Choroid plexus epithelial cell (primary cell): ENCODE measurements at regions not wholly inside any gene's neighbourhood (a gene's known extent, or its start where the extent isn't known, plus 50 kb on each side); places are given as distances from the start of the nearest gene placed in this dataset.

ENCODE experiments used
- DNase-seq: peaks from one replicate; pipeline ENCODE4 v3.0.0-alpha.2; 2010; ENCODE audit warnings: low read depth
- H3K4me3 ChIP-seq: 2 replicates; pipeline ENCODE4 v1.5.1; 2011; ENCODE audit warnings: low read depth, mild to moderate bottlenecking, control low read depth, low read length, moderate library complexity
- TF ChIP-seq, protein P1 (sequence below): conservative IDR thresholded peaks from 2 replicates; pipeline ENCODE4 v1.5.1; 2011; ENCODE audit warnings: low read depth, mild to moderate bottlenecking, control low read depth, inconsistent platforms, low read length, moderate library complexity

DNA sequence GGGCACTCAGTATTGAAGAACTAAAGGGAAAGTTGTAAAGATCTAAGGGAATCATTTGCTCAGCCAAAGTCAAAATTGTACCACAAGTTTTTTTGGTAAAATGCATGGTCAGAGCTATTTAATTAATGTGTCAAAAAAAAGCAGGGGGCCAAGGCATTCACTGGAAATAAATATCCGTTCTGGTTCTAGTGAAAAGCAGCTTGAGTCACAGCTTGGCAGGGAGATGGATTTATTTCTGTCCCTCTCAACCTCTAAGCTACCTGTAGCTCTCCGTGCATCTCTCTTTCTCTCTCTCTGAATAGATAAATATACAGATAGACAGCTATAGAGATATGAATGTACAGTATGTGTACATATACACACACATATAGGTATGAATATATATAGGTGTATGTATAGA is 554.4 kb upstream of the TMEM132C start:
- DNase-seq: no peak
- TF ChIP-seq, protein P1, sequence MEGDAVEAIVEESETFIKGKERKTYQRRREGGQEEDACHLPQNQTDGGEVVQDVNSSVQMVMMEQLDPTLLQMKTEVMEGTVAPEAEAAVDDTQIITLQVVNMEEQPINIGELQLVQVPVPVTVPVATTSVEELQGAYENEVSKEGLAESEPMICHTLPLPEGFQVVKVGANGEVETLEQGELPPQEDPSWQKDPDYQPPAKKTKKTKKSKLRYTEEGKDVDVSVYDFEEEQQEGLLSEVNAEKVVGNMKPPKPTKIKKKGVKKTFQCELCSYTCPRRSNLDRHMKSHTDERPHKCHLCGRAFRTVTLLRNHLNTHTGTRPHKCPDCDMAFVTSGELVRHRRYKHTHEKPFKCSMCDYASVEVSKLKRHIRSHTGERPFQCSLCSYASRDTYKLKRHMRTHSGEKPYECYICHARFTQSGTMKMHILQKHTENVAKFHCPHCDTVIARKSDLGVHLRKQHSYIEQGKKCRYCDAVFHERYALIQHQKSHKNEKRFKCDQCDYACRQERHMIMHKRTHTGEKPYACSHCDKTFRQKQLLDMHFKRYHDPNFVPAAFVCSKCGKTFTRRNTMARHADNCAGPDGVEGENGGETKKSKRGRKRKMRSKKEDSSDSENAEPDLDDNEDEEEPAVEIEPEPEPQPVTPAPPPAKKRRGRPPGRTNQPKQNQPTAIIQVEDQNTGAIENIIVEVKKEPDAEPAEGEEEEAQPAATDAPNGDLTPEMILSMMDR: no peak
- no peak overlapping the region for H3K4me3 ChIP-seq

GRCh38 chr12:127716166-127716565 is 550.8 kb upstream of the TMEM132C start:
- DNase-seq: no peak
- TF ChIP-seq, protein P1: no peak
- H3K4me3 ChIP-seq: no peak overlapping the region

GRCh38 chr12:127717278-127717677 is 549.7 kb upstream of the TMEM132C start:
- no peak overlapping the region for H3K4me3 ChIP-seq
- no peak for DNase-seq
- TF ChIP-seq, protein P1: no peak

DNA sequence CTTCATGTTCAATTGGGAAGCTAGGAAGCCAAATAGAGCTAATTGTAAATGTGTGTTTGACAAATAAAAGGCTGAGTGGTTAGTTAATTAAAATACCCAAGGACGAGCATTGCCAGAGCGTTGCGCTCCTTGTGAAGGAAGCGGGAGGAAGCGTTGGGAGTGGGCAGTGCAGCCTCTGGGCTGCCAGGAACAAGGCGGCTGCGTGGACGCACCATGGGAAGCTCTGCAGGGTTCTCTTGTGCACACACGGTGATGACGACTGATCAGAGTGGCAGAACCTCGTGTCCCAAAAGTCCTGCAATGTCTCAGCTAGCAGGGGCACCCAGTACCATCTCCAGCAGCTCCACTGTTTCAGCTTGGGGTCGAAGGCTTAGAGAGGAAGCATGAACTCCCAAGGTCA is 546.6 kb upstream of the TMEM132C start:
- TF ChIP-seq, protein P1: no peak
- no peak for DNase-seq
- H3K4me3 ChIP-seq: no peak overlapping the region

DNA sequence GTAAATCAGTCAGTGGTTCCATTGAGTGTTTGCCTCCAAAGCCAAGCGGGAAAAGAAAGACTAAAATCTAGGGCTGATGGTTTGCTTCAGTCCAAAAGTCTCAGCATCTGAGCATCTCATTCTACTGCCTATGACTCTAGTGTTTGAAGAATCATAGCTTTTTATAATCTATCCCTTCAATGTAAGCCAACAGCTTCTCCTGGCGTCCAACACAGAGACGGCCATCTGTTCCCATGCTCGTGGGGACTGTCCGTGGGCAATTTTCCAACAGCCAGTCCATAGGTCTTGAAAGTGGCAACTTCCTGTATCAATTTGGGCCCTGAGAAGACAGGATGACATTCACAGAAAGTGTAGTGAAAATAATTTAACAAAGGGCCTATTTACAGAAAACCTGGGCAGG is 544.4 kb upstream of the TMEM132C start:
- TF ChIP-seq, protein P1: no peak

GRCh38 chr12:127723251-127723650 is 543.7 kb upstream of the TMEM132C start:
- no peak for DNase-seq
- TF ChIP-seq, protein P1: no peak
- H3K4me3 ChIP-seq: no peak overlapping the region

More for the DNA sequence above, 544.4 kb upstream of the TMEM132C start:
- H3K4me3 ChIP-seq: no peak overlapping the region
- no peak for DNase-seq

GRCh38 chr12:127726671-127727315 is 540.2 kb upstream of the TMEM132C start:
- DNase-seq: no peak
- no peak overlapping the region for H3K4me3 ChIP-seq
- TF ChIP-seq, protein P1: no peak
